ENCODE measurements at regions not wholly inside any gene's neighbourhood (a gene's known extent, or its start where the extent isn't known, plus 50 kb on each side); places are given as distances from the start of the nearest gene placed in this dataset.

DNA sequence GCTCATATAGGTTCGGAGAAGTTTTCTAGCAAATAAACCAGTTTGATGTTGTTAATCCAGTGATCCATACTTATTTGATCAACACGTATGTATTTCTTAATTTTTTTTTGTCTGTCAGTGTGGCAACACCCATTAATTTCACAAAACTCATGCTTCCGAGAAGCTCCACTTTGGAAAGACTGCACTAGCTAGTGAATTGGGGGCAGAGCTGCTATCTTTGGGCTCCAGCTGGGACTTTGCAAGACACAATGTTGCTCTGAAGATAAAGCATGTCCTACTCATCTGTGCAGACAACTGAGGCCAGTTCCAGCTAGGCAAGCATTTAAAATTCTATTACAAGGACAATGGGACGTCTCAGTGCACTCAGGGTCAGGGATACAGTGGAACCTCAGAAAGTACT is 298.4 kb downstream of the NUAK1 start:
- TF ChIP-seq POLR2AphosphoS5 (IDR thresholded peaks at IDR 0.05) (no peak), POLR2A (IDR thresholded peaks at IDR 0.05) (no peak), EP300 (IDR thresholded peaks at IDR 0.05) (no peak)
- TF ChIP-seq, protein P1, sequence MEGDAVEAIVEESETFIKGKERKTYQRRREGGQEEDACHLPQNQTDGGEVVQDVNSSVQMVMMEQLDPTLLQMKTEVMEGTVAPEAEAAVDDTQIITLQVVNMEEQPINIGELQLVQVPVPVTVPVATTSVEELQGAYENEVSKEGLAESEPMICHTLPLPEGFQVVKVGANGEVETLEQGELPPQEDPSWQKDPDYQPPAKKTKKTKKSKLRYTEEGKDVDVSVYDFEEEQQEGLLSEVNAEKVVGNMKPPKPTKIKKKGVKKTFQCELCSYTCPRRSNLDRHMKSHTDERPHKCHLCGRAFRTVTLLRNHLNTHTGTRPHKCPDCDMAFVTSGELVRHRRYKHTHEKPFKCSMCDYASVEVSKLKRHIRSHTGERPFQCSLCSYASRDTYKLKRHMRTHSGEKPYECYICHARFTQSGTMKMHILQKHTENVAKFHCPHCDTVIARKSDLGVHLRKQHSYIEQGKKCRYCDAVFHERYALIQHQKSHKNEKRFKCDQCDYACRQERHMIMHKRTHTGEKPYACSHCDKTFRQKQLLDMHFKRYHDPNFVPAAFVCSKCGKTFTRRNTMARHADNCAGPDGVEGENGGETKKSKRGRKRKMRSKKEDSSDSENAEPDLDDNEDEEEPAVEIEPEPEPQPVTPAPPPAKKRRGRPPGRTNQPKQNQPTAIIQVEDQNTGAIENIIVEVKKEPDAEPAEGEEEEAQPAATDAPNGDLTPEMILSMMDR (IDR thresholded peaks at IDR 0.05) = no peak

All from upper lobe of left lung (tissue), 4 donors.